ENCODE measurements at regions not wholly inside any gene's neighbourhood (a gene's known extent, or its start where the extent isn't known, plus 50 kb on each side); places are given as distances from the start of the nearest gene placed in this dataset.
"Not testable (repeated sequence)": the region's sequence is repeated elsewhere in the genome, so short reads cannot be mapped to it uniquely, and the experiment has no call there.

DNA sequence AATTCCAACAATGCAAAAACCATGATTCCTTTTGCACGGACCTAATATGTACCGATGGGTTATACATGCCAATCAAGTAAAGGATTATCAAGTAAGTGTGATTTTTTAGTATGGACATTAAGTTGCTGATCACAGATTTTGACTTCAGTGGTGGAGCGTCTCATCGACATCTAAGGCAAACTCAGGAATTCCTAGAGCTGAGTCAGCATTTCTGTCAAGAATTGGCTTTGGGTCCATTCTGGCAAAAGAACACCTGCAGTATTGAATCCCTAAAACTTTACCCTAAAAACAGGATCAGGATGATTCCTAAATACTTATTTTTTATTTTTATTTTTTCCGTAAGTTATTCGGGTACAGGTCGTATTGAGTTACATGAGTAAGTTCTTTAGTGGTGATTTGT lies 83.6 kb downstream of the HPGD start:
- DNase-seq: no peak

DNA sequence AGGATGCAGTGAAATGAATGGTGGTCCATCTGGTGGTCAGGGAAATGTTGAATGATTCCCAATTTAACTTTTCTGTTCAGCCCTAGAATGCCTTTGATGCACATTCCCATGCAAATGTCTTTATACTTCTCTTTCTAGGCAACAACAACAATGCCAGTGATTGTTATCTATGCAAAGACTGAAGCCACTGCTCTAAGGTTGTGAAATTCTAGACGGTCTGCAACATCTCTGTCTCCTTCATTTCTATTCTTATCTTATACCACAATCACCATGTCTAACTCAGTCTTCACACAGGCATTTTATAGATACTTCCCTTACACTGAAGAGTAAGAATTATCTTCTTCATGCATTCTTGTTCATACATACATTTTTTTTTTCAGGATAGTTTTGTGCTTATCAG lies 84.5 kb downstream of the HPGD start:
- DNase-seq: no peak

DNA sequence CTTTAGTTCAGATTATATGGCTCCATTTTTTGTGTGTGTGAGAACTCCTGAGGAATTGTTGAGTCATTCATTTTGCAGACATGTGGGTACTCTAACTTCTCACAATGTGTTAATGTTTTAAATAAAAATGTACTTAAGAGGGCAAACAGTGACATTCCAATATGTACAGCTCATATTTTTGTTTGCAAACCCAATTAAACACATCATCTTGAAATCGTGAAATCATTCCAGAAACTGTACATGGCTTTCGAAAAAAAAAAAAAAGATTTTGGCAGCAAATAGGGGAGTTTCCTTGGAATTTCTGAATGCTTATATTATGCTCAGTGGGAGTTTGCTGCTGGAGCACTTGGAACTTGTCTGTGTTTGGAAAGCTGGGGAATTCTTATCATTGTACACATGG lies 85.0 kb downstream of the HPGD start:
- DNase-seq: no peak

DNA sequence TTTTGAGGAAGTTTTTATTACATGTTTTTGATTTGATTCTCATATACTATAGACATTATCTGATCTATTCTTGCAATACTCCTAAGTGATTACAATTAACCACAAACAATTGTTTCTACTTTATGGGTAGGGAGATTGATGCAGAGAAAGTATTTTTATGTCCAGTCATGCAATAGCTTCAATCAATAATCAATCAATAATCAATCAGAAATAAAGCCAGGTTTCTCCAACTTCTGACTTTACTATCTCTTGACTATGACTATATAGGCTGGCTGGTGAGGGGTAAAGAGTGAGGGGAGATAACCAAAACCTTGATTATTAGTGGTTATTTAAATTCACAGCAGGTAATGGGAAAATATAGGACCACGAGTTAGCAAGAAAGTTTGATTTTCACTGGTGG lies 85.9 kb downstream of the HPGD start:
- no peak for DNase-seq

DNA sequence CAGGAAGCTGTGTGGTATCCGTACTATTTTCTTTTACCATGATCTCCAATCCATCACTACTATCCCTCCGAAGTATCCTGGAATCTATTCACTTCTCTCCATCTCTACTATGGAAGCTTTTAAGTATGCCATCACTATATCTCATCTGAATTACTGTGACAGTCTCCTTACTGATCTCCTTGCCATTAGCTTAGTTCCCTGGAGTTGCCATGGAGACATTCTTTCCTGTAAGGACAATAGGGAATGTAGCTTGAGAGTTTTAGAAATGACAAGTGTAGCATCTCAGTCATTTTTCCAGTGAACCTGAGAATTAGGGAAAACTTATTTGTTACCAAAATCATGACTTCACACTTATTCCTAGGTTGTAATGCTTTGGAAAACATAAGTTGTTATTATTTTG lies 86.3 kb downstream of the HPGD start:
- DNase-seq: no peak

DNA sequence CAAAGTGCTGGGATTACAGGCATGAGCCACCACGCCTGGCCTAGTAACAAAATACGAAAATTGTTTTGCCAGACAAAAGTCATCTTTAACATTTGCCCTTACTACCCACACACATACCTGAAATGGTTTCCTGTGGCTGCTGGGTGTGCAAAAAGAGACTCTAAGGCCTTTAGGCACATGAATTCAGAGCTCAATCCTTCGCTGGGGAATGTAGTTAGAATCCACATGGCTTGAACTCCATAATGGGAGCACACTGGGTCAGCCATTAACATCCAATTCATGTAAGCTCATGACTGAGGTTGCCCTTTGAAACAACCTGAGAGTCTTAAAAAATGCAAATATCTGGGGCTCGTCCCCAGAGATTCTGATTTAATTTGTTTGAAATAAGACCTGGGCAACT lies 87.8 kb downstream of the HPGD start:
- DNase-seq: no peak

DNA sequence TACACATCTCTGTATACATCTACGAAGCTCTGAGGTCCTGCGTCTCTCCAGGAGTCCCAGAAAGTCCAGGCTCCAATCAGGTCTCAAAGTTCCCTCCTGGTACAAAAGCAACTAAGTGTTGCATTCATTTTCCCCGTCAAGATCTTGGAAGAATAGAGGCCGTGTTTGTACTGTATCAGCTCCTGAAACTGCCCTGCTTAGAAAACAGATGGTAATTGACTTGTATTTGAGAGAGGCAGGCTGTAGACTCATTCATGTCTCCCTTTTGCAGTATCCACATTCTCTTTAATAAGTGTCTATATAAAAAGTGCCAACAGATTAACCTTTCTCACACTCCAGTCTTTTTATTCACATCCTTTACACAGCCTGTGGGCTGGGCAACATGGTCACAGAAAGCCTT lies 91.7 kb downstream of the HPGD start:
- no peak for DNase-seq

DNA sequence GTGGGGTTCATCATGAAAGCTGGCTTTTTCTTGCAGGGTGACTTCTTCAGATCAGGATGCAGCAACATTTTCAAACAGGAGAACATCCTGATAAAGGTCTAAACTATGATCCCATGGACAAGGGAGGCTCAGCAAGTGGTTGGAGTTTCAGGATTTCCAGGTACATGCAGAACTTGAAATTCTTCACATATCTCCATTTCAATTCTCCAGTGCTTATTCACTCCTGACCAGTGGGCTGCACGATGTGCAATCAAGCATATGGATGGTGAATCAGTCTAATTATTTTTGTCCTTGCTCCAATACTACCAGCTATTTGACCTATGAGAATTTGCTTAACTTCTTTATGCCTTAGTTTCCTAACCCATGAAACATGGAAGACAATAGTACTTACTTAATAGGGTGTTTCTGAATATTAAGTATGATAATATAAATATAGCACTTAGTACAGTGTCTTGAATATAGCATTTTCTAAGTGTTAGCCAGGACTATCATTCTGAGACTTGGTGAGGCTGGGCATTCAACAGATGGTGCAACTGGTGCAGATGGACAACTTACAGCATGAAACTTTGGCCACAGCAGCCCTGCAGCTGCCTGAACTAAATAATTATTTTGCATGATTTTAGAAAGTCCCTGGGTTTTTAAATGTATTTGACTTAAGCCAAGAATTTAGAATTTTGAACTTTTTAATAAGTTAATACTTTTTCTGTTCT lies 92.4 kb downstream of the HPGD start:
- no peak for DNase-seq

DNA sequence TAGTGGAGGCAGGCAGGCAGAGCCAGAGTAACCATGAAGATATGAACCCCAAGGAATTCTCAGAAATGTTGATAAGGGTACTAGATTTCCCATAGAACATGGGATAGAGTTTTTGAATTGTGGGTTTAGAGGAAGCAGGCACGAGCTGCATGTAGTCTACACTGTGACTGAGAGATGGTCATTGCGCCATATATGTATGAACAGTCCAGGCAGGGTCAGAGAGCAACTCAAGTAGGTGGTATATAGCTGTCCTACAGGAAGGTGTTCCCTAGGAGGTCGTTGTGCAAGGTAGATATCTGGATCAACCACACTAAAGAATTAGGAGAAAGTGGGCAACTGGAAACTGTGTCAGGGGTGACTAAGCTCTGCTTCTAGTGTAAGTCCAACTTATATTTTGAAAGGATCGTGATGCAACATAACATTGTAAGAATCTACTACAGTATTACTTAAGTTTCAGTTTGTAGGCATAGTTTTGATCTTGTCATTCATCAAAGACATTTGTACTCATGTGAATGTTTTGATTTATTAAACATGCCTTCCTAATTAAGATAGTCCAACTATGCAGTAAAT lies 94.6 kb downstream of the HPGD start:
- no peak for DNase-seq

DNA sequence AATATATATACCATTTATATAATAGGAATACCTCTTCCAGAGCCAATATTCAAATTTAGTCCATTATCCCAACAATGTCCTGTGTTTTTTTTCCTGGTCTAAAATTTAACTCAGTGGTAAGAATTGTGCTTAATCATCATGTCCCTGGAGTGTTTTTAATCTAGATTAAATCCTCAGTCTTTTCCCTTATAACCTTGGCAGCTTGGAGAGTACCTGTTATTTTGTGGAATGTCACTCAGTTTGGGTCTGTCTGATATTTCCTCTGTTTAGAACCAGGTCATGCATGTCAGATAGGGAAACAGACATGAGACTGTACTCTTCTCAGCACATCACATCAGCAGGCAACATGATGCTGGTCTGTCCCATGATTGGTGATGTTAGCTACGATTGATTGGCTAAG lies 96.6 kb downstream of the HPGD start:
- DNase-seq: no peak

DNA sequence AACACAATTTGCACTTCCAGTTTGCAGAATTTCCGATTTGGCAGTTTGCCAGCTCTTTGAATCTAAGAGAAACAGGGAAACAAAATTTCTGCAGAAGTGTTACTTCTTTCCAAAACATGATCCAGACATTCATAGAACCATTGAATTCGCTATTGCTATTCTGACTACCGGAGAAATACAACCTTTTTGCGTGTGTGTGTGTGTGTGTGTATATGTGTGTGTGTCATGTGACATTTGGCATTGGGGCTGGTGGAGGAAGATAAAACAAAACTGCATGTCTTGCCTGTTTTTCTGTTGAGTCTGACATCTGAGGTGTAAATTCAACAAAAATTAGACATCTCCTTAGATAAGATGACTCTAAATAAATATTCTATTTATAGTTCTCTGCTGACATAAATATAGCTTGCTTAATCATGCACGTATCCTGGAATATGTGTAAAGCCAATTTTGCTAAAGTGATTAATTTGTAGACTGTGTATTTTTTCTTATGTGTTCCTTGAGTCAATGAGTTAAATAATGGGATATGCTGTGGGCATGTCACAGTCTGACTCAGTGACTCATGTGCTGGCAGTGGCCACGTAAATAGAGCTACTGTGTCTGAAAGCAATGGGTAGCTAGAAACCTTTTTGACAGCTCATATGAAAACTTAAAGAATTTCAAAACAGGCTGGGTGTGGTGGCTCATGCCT lies 98.9 kb downstream of the HPGD start:
- peak; percentile 41 for DNase-seq

DNA sequence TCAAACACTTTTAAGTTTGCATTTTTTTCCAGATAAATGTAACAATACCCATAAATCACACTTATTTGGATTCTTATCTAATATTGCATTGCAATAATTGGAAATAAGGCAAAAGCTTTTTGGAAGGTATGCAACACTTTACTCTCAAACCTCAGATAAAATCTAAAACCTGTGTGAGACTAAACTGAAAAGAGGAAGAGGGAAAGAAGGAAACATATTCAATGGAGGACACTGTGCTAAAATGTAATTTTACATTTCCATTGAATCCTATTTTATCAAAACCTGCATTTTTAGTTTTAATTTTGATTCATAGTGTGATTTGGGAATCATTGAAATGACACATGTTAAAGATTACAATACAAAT lies 99.4 kb downstream of the HPGD start:
- DNase-seq: no peak

DNA sequence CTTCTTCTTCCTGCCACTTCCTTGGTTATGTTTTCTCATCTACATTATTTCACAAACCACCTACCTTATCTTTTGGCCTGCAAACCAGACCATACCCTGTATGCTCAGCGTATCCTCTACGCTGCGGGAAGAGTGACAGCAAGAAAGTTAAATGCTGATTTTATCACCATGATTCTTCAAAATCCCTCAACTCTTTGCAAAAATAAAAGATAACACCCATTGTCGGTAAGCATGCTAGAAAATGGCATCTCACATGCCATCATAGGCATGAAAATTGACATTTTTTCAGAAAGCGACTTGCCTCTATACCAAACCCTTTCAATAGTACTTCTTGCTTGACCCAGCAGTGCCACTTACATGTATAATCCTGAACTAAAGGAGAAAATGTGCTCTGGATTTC lies 102.0 kb downstream of the HPGD start:
- peak; percentile 67 for DNase-seq

DNA sequence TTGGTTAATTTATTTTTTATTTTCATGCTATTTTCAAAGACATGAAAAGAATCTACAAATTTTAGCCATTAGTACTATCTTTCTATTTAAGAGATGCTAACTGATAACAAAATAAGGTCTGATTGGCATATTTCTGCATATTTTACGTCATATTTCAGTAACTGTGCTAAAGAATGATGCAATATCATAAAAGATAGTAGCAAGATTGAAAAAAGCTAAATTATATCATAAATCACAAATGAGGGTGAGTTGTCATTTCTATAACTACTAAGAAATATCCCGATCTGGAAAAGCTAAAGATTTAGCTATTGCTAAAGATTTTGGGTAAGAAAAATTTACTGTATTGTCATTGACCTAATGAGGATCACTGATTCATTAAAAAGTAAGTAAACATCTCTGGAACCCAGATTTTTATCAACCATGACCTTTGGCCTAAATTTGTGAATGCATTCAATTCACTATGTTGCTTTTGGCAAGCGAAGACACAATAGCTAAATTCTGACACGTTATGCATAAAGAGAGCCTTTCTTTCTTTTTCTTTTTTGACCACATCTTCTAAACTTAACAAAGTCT lies 103.6 kb downstream of the HPGD start:
- no peak for DNase-seq

DNA sequence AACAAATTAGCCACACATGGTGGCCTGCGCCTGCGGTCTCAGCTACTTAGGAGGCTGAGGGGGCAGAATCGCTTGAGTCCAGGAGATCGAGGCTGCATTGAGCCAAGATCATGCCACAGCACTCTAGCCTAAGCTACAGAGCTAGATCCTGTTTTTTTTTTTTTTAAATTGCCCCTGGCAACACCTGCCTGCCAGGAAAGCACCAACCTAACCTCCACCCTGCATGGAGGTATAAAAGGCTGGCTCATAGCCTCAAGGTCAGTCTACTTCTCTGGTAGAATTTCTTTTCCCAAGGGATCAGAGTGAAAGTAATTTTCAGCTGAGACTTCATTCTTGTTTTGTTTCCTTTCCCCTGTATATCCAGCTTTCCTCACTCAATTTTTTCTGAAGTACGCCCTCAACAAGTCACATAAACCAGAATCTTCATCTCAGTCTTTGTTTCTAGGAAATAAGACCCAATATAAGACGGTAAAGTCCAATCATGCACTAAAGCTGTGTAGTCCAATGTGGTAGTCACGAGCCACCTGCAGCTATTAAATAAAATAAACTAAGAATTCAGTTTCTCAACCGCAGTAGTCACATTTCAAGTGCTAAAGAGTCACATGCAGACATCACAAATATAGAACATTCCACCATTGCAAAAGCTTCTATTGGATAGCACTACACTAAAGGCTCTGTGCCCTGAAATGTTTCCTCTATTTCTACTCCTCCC lies 113.3 kb downstream of the HPGD start:
- no peak for DNase-seq

DNA sequence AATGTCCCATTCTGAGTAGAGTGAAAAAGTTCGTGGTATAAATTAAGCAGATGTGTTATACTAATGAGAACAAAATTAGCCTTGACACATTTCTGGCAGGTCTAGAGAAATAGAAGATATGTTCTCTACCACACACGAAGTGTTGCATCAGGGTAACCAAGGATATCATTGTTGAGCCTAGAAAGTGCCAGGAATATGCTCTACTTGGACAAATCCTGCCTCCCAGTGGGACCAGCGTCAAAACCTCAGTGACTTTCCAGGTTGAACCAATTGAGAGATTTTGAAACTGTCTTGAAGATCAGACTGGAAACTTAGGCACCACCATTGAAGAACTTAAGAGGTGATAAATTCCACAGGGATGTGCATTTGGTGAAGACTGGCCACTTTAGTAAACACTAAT lies 115.9 kb downstream of the HPGD start:
- DNase-seq: no peak

DNA sequence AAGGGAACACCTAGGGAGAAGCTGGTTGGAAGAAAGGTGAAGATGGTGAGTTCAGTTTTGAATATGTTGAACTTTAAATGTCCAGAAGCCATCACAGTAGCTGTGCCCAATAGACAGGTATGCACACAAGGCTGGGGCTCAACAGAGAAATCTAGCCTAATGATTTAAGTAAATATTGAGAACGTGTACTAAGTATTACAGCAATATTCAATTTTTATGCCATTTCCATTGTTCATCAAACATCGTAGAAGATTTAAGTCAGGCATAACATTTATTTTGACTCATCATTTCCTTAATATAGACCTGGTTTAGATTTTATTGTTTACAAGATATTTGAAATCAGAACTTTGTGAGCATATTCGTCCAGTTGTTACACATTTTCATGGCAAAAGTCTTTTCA lies 116.4 kb downstream of the HPGD start:
- DNase-seq: no peak

DNA sequence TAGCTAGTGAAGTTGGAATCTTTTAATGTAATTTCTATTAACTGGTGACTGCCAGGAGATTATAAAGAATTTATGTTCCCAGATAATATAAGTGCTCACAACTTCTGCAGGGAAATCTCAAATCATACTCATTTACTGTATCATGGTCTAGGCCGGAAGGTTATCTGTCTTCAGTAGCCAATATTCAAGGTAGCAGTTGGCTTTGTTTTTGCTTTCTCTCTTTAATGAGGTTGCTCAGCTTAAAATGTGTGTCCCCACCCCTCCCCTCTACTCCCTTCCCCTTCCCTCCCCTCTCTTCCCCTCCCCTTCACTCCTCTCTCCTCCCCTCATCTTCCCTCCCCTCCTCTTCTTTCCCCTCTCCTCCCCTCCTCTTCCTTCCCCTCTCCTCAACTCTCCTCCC lies 117.6 kb downstream of the HPGD start:
- no peak for DNase-seq

DNA sequence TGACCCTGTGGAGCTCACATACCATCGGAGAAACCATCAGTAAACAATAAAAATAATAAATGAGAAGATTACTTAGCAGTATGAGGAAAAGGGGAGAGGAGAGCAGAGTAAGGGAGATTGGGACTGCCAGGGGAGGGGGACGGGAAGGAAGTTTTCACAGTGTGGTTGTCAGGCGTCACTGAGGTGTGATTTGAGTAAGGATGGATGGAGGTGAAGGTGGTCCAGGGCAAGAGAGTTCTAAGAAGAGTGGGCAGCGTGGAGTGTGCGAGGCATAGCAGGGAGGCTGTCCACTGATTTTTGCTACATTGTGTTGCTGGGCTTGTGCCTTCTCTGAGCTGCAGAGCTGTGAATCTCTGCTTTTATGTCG lies 119.1 kb downstream of the HPGD start:
- no peak for DNase-seq

DNA sequence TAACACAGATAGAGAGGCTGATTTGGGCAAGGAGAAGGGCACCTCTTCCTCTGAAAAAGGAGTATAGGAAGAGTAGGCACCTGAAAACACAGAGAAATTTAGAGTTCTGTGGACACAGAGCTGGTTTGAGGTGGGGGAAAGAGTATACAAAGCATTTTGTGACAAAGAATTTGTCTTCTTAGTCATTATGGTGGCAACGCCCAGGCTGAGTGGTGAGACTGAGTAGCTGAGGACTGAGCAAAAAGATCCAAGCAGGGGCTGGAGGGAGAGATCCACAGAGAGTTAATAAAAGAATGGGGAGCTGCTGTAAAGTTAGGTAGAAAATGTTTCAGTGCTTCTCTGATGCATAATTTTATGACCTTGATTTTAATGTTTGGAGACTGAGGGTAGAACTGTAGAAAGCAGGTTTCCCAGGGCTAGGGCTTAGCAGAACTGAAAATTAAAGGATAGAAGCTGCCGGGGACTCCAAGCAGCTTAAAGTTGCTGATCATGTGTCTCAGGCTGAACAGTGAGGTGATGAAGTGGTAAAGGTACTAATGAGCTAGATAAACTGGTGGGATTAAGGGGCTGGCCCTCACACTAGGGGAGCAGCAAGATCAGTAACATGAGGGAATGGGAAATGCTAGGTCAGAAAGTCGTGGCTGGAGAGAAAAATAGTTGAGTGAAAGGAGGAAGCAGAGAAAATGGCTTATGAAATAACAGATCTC lies 118.9 kb downstream of the CEP44 start:
- DNase-seq: no peak

DNA sequence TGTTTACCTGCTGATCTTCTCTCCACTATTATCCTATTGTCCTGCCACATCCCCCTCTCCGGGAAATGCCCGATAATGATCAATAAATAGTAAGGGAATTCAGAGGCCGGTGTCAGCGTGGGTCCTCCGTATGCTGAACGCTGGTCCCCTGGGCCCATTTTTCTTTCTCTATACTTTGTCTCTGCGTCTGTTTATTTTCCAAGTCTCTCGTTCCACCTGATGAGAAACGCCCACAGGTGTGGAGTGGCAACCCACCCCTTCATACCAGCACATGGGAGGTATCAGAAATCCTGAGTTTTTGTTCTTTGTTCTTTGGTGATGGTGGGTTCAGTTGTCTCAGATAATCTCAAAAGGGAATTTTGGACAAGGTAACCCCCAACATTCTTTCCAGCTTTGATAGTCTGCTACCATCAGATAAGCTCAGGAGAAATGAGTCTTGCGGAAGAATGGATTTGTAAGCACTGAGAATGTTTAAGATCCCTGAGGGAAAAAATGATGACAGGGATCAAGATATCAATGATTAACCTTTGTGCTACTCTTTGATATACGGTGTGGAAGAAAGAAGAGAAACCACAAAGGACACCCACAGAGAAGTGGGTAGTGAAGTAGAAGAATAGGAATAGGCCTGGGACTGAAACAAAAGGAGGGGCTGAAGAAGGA lies 117.9 kb downstream of the CEP44 start:
- DNase-seq: no peak

DNA sequence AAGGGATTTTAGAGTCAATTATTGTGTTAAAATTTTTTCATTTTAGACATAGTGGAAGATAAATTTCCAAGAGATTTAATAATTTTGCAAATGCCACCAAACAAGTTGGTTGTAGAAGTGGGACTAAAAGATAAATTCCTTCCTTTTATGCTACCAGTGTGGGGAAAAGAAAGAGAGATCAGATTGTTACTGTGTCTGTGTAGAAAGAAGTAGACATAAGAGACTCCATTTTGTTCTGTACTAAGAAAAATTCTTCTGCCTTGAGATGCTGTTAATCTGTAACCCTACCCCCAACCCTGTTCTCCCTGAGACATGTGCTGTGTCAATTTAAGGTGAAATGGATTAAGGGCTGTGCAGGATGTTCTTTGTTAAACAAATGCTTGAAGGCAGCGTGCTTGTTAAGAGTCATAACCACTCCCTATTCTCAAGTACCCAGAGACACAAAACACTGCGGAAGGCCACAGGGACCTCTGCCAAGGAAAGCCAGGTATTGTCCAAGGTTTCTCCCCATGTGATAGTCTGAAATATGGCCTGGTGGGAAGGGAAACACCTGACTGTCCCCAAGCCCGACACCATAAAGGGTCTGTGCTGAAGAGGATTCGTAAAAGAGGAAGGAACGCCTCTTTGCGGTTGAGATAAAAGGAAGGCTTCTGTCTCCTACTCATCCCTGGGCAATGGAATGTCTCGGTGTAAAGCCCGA lies 117.0 kb downstream of the CEP44 start:
- not testable (repeated sequence) for DNase-seq

Data from GDM1 (cell line).